HG03066 (cell line): ENCODE measurements at regions not wholly inside any gene's neighbourhood (a gene's known extent, or its start where the extent isn't known, plus 50 kb on each side); places are given as distances from the start of the nearest gene placed in this dataset.
"Not testable (repeated sequence)": the region's sequence is repeated elsewhere in the genome, so short reads cannot be mapped to it uniquely, and the experiment has no call there.

Experiments used
- ATAC-seq: cut with Tn5 transposase; IDR thresholded peaks from one replicate; pipeline ENCODE4 v1.9.1; 2021; ENCODE audit warnings: low read depth; ENCODE audit not compliant: unreplicated experiment

DNA sequence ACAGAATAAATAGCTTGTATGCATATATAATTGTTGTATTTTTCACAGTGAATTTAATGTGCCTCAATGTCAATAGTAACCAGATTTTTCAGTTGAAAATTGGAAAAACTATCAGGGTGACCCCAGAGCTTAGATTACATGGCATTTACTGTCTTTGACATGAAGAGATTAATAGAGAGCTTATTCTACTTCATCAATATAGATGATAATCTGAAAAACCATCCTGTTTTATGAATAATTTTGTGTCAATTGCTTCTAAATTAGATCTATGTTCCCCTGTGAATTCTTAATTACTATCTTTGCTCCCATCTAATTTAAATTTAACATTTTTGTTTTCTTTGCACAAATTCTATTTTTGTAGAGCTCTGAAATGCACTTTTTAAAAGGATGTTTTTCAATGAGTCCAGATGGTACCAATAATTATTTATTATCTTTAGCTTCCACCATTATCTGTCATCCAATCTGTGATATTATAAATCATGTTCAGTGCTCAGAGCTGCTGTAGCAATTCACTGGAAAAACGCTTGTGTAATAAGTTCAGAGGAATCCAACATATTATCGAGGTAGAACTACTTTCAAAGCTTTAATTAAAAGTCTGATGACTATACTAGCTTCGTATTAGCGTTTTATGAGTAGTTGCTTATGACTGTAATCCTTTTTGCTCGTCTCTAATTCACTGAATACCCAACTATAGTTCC lies 291.4 kb downstream of the JRKL start:
- no peak for ATAC-seq

DNA sequence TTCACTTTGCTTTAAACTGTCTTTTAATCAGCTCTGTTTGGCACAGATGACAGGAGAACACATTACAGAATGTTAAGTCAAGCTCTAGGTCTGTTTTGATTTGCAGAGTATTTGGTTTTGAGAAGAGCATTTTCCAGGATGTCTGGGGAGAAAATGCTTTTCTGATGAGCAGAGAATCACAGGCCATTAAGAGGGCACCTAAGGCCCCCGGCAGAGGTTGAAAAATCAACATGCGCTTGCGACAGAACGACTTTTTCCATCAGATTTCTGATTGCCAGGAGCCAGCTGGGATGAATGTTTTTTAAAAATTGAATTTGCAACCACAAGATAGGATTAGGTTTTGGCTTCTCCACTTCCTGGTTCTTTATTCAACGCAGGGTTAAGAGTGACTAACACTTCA lies 304.5 kb downstream of the JRKL start:
- no peak for ATAC-seq

DNA sequence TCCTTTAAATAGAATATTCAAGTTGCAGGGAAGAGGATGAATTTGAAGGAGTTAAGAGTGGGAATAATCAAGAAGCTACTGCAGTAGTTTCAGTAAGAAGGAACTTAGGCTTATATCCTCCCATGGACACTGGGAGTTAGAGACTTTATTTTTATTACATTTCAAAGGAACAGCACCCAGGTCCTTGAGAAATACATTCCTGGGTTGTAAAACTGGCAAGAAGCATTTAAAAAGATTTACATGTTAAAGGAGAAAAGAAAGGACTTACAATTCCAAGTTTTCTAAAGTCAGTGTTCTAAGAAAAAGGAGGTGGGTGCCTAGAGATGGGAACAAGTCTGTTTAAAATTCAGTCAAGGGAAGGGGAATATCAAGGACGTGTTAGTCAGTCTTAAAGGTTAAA lies 306.9 kb downstream of the JRKL start:
- no peak for ATAC-seq

DNA sequence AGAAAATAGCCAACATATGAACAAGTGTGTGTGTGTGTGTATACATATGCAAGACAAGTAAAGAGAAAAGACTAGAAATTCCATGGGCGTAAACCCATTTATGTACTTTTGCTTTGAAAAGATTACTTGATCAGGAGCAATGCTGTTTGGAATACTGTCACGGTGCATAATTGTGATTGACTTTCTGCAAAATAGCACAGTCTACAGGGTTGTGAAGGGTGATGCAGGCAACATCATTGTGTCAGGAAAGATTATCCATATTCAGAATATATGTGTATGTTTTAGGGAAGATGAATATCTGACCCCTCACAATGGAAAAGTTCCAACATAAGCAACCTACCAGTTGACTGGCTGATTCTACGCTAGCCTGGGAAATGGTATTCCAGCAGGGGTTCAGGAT lies 307.7 kb downstream of the JRKL start:
- no peak for ATAC-seq

DNA sequence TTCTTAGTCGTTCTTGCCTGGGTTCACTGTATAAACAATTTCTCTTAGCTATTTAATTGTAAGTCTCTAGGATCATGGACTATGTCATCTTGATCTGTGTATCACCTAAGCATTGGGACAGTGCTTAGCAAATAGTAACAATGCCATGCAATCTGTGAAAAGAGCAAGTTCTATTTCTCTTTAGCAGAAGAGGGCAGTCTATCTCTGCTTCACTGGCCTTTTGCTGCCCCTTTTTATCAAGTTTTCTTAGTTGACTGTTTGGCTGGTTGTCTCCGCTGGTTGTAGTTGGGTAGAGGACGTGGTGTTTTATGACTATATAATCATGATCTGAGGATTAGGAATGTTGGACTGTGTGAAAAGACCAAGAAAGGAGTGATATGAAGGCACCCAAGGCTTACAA lies 315.0 kb downstream of the JRKL start:
- no peak for ATAC-seq

DNA sequence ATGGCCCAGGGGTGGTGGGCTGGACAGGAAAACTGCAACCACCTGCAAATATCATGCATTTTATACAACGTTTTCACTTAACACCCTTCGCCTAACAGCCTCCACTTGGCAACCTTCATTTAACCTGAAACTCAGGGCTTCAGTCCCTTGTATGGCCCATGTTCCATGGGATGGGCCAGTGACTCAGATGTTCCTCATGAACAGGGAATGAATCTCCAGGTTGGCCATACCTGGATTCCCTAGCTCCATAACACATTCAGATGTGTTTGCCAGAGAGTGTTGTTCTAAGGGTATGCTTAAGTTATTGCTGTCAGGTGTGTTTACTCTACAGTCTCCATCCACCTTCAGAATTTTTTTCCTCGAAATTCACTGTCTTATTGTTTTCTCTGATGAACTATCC lies 316.9 kb downstream of the JRKL start:
- ATAC-seq = no peak

DNA sequence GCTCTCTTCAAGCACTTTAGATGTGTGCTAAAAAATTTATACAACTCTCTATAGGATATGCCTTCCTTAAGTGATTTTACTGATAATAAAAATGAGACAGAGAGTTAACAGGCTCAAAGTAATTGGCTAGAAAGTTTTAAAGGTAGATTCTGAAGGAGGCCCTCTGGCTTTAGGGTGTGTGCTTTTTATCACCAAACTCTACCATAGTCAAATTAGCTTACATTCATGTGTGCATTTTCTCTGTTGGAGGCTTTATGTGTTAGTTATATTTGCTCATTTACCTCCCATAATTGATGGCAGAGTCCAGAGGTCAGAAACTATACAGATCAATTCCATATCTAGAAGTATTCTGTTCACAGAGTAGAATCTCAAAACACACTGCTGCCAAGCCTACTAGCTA lies 317.5 kb downstream of the JRKL start:
- ATAC-seq = no peak

DNA sequence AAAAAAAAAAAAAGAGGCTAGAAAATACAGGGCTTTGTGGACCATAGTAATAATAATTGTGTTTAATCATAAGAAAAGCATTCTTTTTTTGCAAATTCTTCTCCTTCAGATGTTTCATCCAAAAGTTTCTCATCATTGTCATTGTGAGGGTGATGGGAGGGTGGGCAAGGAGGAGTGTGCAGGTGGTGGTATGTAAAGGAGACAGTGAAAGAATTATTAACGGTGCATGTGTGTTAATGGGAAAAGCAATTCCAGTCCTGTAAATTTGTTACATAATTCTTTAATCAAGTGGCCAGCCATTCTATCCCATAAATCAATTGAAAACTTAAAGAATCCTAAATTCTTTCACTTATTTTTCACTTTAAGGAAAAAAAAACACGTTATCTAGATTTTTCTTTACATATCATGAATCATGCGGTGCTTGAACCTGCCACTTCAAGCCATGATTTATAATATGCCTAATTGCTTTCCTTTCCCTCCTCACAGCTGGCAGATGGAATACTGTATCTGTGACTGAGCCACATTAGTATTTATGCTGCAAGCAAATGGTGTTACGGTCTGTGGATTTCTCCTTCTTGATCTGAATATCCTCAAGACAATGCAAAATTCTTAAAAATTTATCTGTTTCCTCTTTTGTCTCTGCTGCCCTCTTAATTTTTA lies 318.5 kb downstream of the JRKL start:
- no peak for ATAC-seq

DNA sequence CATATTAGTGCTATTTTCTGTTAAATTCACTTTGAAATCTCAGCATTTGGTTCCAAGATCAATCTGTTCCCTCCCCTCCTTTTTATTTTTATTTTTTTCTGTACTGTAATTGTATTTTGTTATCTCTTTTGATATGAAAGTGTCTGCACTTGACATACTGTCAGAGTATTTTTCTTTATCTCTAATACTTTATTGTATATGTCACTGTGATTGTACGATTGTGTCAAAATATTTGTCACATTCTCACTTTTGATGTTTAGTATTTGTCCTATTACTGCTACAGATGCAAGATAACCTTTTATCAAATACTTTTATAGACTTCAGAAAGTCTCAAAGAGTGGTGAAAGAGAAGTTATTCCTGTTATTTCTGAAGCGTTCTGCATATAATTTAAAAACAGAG lies 323.5 kb downstream of the JRKL start:
- ATAC-seq = no peak

DNA sequence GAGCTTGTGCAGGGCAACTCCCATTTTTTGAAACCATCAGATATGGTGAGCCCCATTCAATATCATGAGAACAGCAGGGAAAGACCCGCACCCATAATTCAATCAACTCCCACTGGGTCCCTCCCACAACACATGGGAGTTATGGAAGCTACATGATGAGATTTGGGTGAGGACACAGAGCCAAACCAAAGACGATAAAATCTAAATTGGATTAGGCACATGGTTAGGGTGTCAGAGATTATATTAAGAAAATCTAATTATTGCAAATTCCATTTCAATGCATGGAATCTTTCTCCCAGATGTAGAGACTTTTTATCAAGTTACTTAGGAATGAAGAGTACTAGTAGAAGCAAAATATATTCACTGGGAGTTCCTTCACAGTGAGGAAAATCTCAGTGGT lies 324.9 kb downstream of the JRKL start:
- ATAC-seq = no peak

DNA sequence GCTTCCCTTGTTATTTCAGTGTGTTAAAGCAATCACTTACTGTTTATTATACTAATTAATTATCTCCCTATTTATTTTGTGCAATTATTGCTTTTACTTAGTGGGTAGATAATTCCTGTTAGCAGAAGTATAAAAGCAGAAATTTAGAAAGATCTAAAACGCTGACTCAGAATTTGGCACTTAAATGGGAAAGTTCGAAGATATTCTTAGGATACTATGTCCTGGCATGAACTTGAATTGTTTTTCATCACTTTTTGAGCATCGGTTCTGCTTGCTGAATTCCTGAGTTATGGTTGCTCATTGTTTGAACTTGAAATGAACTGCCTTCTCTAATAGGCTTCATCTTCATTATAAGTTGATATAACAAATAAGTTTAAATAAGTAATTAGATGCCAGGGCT lies 325.4 kb downstream of the JRKL start:
- no peak for ATAC-seq

DNA sequence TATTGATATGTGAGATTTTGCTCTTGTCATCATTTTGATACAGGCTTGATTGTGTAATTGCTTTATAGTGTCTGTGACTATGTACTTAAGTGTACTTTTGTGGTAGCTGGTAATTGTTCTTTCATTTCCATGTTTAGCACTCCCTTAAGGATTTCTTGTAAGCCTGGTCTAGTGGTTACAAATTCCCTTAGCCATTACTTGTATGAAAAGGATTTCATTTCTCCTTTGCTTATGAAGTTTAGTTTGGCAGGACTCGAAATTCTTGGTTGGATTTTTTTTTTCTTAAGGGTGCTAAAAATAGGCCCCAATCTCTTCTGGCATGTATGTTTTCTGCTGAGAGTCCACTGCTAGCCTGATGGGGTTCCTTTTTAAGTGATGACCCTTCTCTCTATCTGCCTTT lies 346.8 kb downstream of the JRKL start:
- ATAC-seq = no peak

DNA sequence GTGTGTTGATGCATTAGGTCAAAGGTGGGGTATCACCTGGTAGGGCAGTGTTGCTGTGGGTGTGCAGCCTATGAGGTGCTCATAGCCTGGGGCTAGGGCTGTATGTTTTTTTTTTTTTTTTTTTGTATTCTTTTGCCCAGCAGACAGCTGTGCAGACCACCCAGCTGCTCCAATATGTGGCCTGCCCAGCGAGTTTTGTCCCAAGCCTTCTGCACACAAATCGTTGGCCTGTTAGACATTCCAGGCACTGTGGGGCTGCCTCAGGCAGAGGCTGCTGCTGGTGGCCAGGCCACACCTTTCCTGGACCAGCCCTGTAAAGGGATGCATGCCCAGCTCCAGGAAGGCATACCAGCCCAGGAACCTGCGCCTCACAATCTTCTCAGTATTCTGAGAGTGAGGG lies 348.5 kb downstream of the JRKL start:
- ATAC-seq = no peak

DNA sequence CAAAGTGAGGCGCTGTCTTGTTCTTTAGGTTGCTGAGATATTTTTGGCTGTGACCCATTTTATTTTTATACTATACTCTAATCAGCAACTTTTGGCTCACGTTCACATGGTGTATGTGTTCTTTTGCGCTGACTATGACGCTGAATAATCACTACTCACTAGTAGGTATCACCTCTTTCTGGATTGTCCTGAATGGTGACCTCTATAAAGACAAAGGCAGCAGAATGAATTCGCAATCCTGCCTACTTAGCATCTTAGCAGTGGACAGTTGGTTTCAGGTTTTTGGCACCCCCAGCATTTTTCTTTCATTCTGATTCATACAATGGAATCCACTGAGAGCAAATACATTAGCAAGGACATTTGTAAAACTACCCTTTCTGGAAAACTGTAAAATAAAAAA lies 351.3 kb downstream of the JRKL start:
- no peak for ATAC-seq

DNA sequence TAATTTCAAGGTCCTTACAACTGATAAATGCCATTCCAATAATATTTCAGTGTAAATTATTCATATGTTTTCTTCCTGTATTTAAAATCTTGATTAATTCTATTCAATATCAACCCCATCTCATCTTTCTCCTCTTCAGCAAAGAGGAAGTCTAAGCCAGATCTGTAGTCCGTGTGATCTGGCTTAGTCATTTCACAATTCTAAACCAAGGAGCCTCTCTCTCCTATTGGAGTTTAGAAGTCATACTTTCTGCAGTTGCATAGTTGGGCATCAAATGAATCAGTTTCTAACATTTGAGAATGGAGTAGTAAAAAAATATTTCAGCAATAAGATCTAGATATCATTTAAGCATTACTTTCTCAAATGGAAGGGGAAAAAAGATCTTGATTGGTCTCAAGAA lies 354.9 kb downstream of the JRKL start:
- no peak for ATAC-seq

DNA sequence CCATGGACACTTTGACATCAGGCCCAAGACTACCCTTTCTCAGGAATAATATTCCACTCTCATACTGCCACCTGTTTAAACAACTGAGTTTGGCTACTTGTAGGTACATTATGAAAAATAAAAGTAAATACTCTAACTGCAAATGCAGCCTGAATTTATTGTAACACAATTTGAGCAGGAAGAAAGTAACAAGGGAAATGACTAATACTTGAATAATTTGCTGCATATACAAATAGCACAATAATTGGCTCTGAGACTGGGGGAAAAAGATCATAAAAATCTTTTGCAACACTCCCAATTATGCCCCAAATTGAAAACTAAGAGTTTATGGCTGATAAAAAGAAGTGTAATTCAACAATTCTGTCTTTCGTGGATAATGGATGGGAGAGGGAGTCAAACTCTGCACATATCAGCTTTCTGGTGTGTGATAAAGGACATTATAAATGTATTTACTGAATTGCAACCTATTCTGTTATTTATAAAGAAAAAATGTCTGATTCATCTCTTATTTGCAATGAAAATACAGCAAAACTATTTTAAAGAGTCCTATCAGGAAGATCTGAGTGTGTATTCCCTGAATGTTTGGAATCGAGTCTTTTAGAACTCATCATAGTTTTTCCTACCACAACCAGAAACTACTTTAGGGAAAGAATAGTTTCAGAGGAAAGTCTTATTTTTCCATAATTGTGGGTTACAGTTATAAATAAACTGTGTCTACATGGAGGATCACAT lies 359.0 kb downstream of the JRKL start:
- ATAC-seq = no peak

DNA sequence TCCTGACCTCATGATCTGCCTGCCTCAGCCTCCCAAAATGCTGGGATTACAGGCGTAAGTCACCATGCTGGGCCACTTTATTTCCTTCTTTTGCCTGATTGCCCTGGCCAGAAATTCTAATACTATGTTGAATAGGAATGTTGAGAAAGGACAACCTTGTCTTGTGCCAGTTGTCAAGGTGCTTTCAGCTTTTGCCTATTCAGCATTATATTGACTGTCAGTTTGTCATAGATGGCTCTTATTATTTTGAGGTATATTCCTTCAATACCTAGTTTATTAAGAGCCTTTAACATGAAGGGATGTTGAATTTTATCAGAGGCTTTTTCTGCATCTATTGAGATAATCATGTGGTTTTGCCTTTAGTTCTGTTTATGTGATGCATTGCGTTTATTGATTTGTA lies 362.0 kb downstream of the JRKL start:
- not testable (repeated sequence) for ATAC-seq

DNA sequence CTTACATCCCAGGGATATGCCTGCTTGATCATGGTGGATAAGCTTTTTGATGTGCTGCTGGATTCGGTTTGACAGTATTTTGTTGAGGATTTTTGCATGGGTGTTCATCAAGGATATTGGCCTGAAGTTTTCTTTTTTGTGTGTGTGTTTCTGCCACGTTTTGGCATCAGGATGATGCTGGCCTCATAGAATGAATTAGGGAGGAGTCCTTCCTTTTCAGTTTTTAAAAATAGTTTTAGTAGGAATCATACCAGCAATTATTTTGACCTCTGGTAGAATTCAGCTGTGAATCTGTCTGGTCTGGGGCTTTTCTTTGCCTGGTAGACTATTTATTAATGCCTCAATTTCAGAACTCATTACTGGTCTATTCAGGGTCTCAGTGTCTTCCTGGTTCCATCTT lies 362.4 kb downstream of the JRKL start:
- ATAC-seq = no peak

DNA sequence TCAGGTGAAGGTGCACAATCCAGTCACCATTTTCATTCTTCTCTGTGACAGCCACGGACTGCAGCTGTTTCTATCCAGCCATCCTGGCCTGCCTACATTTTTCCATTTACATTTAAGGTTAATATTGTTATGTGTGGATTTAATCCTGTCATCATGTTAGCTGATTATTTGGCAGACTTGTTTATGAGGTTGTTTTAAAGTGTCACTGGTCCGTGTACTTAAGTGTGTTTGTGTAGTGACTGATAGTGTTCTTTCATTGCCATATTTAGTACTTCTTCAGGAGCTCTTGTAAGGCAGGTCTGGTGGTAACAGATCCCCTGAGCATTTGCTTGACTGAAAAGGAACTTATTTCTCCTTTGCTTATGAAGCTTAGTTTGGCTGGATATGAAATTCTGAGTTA lies 364.2 kb downstream of the JRKL start:
- ATAC-seq = no peak

DNA sequence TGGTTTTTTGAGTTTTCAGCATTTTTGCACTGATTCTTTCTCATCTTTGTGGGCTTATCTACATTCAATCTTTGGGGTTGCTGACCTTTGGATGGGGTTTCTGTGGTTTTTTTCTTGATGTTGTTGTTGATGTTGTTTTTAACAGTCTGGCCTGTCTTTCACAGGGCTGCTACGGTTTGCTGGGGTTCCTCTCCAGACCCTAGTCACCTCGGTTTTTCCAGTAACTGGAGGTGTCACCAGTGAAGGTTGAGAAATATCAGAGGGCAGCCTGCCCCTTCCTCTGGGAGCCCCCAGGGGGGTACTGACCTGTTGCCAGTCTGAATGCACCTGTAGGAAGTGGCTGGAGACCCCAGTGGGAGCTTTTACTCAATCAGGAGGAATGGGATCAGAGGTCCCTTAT lies 365.4 kb downstream of the JRKL start:
- ATAC-seq = no peak

DNA sequence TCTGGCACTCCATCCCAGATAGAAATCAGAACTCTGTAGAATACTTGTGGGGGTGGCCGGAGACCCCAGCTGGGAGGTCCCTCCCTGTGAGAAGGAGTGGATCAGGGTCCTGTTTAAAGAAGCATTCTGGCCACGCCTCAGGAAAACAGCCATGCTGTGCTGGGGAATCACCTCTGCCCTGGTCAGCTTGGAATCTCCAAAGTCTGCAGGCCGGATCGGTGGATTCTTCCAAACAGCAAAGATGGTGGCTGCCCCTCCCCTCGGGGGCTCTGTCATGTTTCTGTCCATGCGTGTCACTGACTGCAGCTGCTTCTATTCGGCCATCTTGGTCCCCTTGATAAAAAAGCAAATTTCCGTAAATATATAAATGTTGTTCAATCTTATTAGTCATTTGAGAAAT lies 365.9 kb downstream of the JRKL start:
- no peak for ATAC-seq

DNA sequence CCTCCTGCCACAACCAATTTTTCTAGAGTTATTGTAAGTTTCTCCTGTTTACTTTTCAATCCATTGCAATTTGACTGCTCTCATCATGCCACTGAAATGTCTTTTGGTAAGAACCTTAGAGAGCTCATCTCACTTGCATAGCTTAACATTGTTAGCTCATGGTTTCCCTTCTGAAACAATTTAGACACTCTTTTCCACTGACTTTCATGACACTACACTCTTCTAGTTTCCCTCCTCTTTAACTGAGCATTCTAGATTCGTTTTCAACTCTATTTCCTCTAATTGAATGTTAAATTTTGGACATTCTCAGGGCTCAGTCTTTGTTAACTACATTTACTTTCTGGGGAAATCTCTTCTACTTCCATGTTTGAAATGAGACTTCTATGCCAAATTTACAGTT lies 369.1 kb downstream of the JRKL start:
- ATAC-seq = no peak
